B cell (primary cell): ENCODE measurements at regions not wholly inside any gene's neighbourhood (a gene's known extent, or its start where the extent isn't known, plus 50 kb on each side); places are given as distances from the start of the nearest gene placed in this dataset.

ENCODE experiments used
- ATAC-seq: fragments of 200-7000 bp; cut with Tn5 transposase; one replicate; pipeline ENCODE4 v1.10.0; 2021; ENCODE audit warnings: low read depth, mild to moderate bottlenecking, moderate number of reproducible peaks, moderate library complexity
- CTCF ChIA-PET: fragments of 350-600 bp; sonication (Branson Sonifier 250); formaldehyde crosslinking; loops from one replicate; lab custom pipeline; 2021; ENCODE audit warnings: antibody characterized with exemption, inconsistent platforms; lab: Charles Lee
- POLR2A ChIA-PET: fragments of 350-600 bp; sonication (Branson Sonifier 250); formaldehyde crosslinking; loops from one replicate; lab custom pipeline; 2021; ENCODE audit warnings: antibody characterized with exemption; lab: Charles Lee
- DNase-seq: peaks from one replicate; pipeline ENCODE4 v3.0.0; 2013
- H2AFZ ChIP-seq: 2 replicates; pipeline ENCODE4 v1.6.1; 2012; ENCODE audit warnings: mild to moderate bottlenecking, low read depth, low read length; ENCODE audit not compliant: insufficient read depth, poor library complexity, severe bottlenecking
- H3K27ac ChIP-seq, 2 donors: 1 replicate in 1 of 2; 2 replicates in 1 of 2; pipeline ENCODE4 v1.5.1; 2012 to 2013; ENCODE audit warnings: low read length in 2 of 2, mild to moderate bottlenecking in 2 of 2, moderate library complexity in 1 of 2
- H3K27me3 ChIP-seq, 4 experiments: fragments of 200-600 bp in 1 of 4; sonication (generic) in 1 of 4; replicated peaks in 1 of 4; 1 replicate in 2 of 4; 2 replicates in 2 of 4; pipeline versions ENCODE4 v1.6.1 to v1.7.0; 2013 to 2016; ENCODE audit warnings: low read length in 3 of 4, mild to moderate bottlenecking in 2 of 4, mixed read lengths in 1 of 4, moderate library complexity in 1 of 4; ENCODE audit not compliant: insufficient read depth in 4 of 4, control insufficient read depth in 3 of 4; ENCODE audit errors: control extremely low read depth in 1 of 4
- H3K36me3 ChIP-seq, 2 experiments: replicated peaks in 1 of 2; 1 replicate in 1 of 2; 2 replicates in 1 of 2; pipeline versions ENCODE4 v1.6.1 to v1.7.1; 2013; ENCODE audit warnings: low read length in 1 of 2; ENCODE audit not compliant: insufficient read depth in 2 of 2, control insufficient read depth in 1 of 2; ENCODE audit errors: control extremely low read depth in 1 of 2, extremely low read depth in 1 of 2
- H3K4me1 ChIP-seq, 2 donors: fragments of 200-600 bp in 1 of 2; sonication (generic) in 1 of 2; 1 replicate in 1 of 2; 2 replicates in 1 of 2; pipeline versions ENCODE4 v1.5.1 to v1.6.1; 2013 to 2017; ENCODE audit warnings: low read length in 2 of 2; ENCODE audit not compliant: control insufficient read depth in 2 of 2, insufficient read depth in 2 of 2
- H3K4me2 ChIP-seq: replicated peaks from 2 replicates; pipeline ENCODE3; 2012; ENCODE audit warnings: mild to moderate bottlenecking, low read depth, low read length; ENCODE audit not compliant: poor library complexity, severe bottlenecking
- H3K4me3 ChIP-seq, 5 experiments: fragments of 200-600 bp in 1 of 5; sonication (generic) in 1 of 5; 1 replicate in 3 of 5; 2 replicates in 2 of 5; pipeline versions ENCODE4 v1.5.1 to v1.7.0; 2011 to 2016; ENCODE audit warnings: low read length in 4 of 5, mild to moderate bottlenecking in 4 of 5, low read depth in 2 of 5, control low read depth in 1 of 5, moderate library complexity in 1 of 5; ENCODE audit not compliant: insufficient read depth in 1 of 5; ENCODE audit errors: control extremely low read depth in 1 of 5, extremely low read depth in 1 of 5
- H3K79me2 ChIP-seq: fragments of 200-600 bp; sonication (generic); one replicate; pipeline ENCODE4 v1.6.0; 2016; ENCODE audit warnings: low read length; ENCODE audit not compliant: control insufficient read depth, insufficient read depth
- H3K9ac ChIP-seq: fragments of 200-600 bp; sonication (generic); 2 replicates; pipeline ENCODE4 v1.6.1; 2017; ENCODE audit warnings: mild to moderate bottlenecking, low read length, moderate library complexity
- H3K9me3 ChIP-seq, 3 donors: one replicate each; pipeline versions ENCODE4 v1.6.1 to v1.7.1; 2013; ENCODE audit warnings: low read length in 2 of 3; ENCODE audit not compliant: control insufficient read depth in 2 of 3, insufficient read depth in 1 of 3; ENCODE audit errors: control extremely low read depth in 1 of 3
- H4K20me1 ChIP-seq: 2 replicates; pipeline ENCODE4 v1.6.0; 2012; ENCODE audit warnings: mild to moderate bottlenecking, low read length; ENCODE audit not compliant: insufficient read depth, control insufficient read depth, poor library complexity, severe bottlenecking
- H3K27ac Mint-ChIP-seq: one replicate; pipeline ENCODE4 v1.8.0; 2021; ENCODE audit warnings: mixed read lengths
- H3K27me3 Mint-ChIP-seq: one replicate; pipeline ENCODE4 v1.8.0; 2021; ENCODE audit warnings: mixed read lengths
- H3K4me1 Mint-ChIP-seq: one replicate; pipeline ENCODE4 v1.8.0; 2021; ENCODE audit warnings: mixed read lengths
- H3K4me3 Mint-ChIP-seq: one replicate; pipeline ENCODE4 v1.8.0; 2021; ENCODE audit warnings: mixed read lengths
- H3K9me3 Mint-ChIP-seq: one replicate; pipeline ENCODE4 v1.8.0; 2022; ENCODE audit warnings: mixed read lengths; ENCODE audit not compliant: insufficient read depth
- CTCF ChIP-seq: fragments of 200-600 bp; IDR thresholded peaks from one replicate; pipeline ENCODE4 v1.8.0; 2022; ENCODE audit warnings: antibody characterized with exemption, mild to moderate bottlenecking
- EZH2 ChIP-seq: IDR thresholded peaks from 2 replicates; pipeline ENCODE4 v1.6.1; 2012; ENCODE audit warnings: borderline replicate concordance, low read depth, mild to moderate bottlenecking, moderate library complexity, low read length; ENCODE audit not compliant: insufficient read depth, poor library complexity, severe bottlenecking
- WGBS: methylation state at CpG from one replicate; pipeline ENCODE4 v1.1.5; 2013; ENCODE audit warnings: missing lambda C conversion rate; ENCODE audit not compliant: insufficient coverage; 5-methylcytosine and 5-hydroxymethylcytosine counted together
- intact Hi-C: fragments of 100-400 bp; cut with micrococcal nuclease; formaldehyde crosslinking; loops from one replicate; pipeline ENCODE4 v1.10.0; 2022

- Histone ChIP-seq H3K36me3 (no peaks in the 10 kb centered on the region), H4K20me1 (no peaks in the 10 kb centered on the region), H3K27me3 (no peaks in the 10 kb centered on the region), H3K4me2 (no peak overlapping the region), H3K4me3 (no peak overlapping the region), H3K9me3 (peaks cover 0 to 3% (median 0%) of the 10 kb centered on the region in 3 donors), H3K27ac (no peak overlapping the region), H3K9ac (no peak overlapping the region), H3K4me1 (no peaks in the 10 kb centered on the region), H3K79me2 (no peaks in the 10 kb centered on the region), H2AFZ (no peak overlapping the region)
- ATAC-seq (no peak), DNase-seq (no peak)
- H3K9me3 Mint-ChIP-seq: peaks cover 3% of the 10 kb centered on the region
- intact Hi-C loops: no loop called here
- TF ChIP-seq EZH2 (no peak), CTCF (no peak)
- ChIA-PET CTCF (no interaction called here), POLR2A (no interaction called here)
- H3K27ac Mint-ChIP-seq: no peak overlapping the region
- no peak overlapping the region for H3K4me3 Mint-ChIP-seq
- 98% methylated on average over 9 of the region's 9 CpGs for WGBS
- H3K27me3 Mint-ChIP-seq: no peaks in the 10 kb centered on the region
- no peaks in the 10 kb centered on the region for H3K4me1 Mint-ChIP-seq
Measured at GRCh38 chr4:181548873-181549575, 694.2 kb upstream of the TENM3 start.

GRCh38 chr4:181549576-181550188 is 693.5 kb upstream of the TENM3 start:
- CTCF ChIA-PET: no interaction called here
- Histone ChIP-seq H3K79me2 (no peaks in the 10 kb centered on the region), H3K36me3 (no peaks in the 10 kb centered on the region), H3K27ac (no peak overlapping the region), H3K4me3 (no peak overlapping the region), H3K9me3 (peaks cover 0 to 3% (median 0%) of the 10 kb centered on the region in 3 donors), H2AFZ (no peak overlapping the region), H4K20me1 (no peaks in the 10 kb centered on the region), H3K9ac (no peak overlapping the region), H3K4me1 (no peaks in the 10 kb centered on the region), H3K4me2 (no peak overlapping the region), H3K27me3 (no peaks in the 10 kb centered on the region)
- intact Hi-C loops: no loop called here
- H3K4me1 Mint-ChIP-seq: no peaks in the 10 kb centered on the region
- no peaks in the 10 kb centered on the region for H3K27me3 Mint-ChIP-seq
- no peak for DNase-seq
- TF ChIP-seq EZH2 (no peak), CTCF (no peak)
- POLR2A ChIA-PET: no interaction called here
- no peak overlapping the region for H3K27ac Mint-ChIP-seq
- ATAC-seq: no peak
- no CpG with 5 or more reads among the region's 3 CpGs for WGBS
- no peak overlapping the region for H3K4me3 Mint-ChIP-seq
- peaks cover 3% of the 10 kb centered on the region for H3K9me3 Mint-ChIP-seq
